ENCODE measurements at regions not wholly inside any gene's neighbourhood (a gene's known extent, or its start where the extent isn't known, plus 50 kb on each side); places are given as distances from the start of the nearest gene placed in this dataset.

GRCh38 chr13:105940882-105941281 is 594.6 kb downstream of the EFNB2 start:
- DNase-seq (ENCODE audit: low read depth), result no peak
- TF ChIP-seq, protein P1, sequence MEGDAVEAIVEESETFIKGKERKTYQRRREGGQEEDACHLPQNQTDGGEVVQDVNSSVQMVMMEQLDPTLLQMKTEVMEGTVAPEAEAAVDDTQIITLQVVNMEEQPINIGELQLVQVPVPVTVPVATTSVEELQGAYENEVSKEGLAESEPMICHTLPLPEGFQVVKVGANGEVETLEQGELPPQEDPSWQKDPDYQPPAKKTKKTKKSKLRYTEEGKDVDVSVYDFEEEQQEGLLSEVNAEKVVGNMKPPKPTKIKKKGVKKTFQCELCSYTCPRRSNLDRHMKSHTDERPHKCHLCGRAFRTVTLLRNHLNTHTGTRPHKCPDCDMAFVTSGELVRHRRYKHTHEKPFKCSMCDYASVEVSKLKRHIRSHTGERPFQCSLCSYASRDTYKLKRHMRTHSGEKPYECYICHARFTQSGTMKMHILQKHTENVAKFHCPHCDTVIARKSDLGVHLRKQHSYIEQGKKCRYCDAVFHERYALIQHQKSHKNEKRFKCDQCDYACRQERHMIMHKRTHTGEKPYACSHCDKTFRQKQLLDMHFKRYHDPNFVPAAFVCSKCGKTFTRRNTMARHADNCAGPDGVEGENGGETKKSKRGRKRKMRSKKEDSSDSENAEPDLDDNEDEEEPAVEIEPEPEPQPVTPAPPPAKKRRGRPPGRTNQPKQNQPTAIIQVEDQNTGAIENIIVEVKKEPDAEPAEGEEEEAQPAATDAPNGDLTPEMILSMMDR (IDR thresholded peaks at IDR 0.05; ENCODE audit: control insufficient read depth, extremely low read depth, insufficient read depth), result no peak
- H3K4me3 ChIP-seq (ENCODE audit: low read depth, low read length), result no peak overlapping the region

GRCh38 chr13:105937451-105937850 is 598.0 kb downstream of the EFNB2 start:
- H3K4me3 ChIP-seq (ENCODE audit: low read depth, low read length), result no peak overlapping the region
- TF ChIP-seq, protein P1 (IDR thresholded peaks at IDR 0.05; ENCODE audit: control insufficient read depth, extremely low read depth, insufficient read depth), result no peak
- DNase-seq (ENCODE audit: low read depth), result no peak

DNA sequence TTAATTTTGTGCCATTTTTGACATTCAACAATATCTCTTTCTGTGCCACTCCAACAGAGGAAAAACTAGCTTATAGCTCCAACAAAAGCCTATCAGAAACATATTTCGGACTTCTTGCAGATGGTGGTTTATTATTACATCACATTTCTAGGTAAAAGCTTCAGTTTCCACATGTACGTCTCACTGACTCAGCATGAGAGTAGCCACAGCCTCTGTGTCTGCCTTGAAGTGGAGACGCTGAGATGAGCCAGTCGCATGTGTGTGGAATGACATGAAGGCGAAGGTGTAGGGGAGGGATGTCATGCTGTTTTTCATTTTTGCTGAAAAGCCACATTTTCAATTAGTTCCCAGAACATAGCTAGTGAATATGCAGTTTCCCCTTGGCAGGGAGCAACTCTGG is 598.6 kb downstream of the EFNB2 start:
- TF ChIP-seq, protein P1 (IDR thresholded peaks at IDR 0.05; ENCODE audit: control insufficient read depth, extremely low read depth, insufficient read depth), result no peak
- H3K4me3 ChIP-seq (ENCODE audit: low read depth, low read length), result no peak overlapping the region
- no peak for DNase-seq (ENCODE audit: low read depth)

DNA sequence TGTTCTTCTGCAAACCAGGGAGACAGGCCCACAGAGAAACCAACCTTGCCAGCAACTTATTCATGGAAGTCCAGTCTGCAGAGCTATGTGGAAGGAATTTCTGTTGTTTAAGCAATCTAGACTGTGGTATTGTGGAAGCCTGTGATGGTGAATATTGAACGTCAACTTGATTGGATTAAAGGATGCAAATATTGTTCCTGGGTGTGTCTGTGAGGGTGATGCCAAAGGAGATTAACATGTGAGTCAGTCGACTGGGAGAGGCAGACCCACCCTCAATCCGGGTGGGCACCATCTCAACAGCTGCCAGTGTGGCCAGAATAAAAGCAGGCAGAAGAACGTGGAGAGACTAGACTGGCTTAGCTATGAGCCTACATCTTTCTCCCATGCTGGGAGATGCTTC is 606.0 kb downstream of the EFNB2 start:
- no peak for DNase-seq (ENCODE audit: low read depth)
- TF ChIP-seq, protein P1 (IDR thresholded peaks at IDR 0.05; ENCODE audit: control insufficient read depth, extremely low read depth, insufficient read depth), result no peak
- H3K4me3 ChIP-seq (ENCODE audit: low read depth, low read length), result no peak overlapping the region

GRCh38 chr13:105928901-105929300 is 606.6 kb downstream of the EFNB2 start:
- no peak overlapping the region for H3K4me3 ChIP-seq (ENCODE audit: low read depth, low read length)
- TF ChIP-seq, protein P1 (IDR thresholded peaks at IDR 0.05; ENCODE audit: control insufficient read depth, extremely low read depth, insufficient read depth), result no peak
- DNase-seq (ENCODE audit: low read depth), result no peak

DNA sequence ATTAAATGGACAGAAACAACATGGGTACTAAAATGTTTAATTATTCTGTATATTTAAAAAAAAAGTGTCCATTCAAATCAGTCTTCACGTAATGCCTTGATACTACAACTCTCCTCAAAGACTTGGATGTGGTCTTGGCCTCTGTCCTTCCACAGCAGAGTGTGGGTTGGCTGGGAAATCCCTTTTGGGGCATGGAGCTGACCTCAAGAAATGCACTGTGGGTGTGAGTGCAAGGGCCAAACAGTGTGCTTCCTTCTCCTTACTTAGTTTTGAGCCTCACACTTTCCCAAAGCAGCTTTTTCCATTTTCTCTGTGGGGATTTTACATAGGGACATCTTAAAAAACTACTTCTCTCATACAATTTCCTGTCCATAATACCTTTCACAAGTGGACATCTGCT is 607.4 kb downstream of the EFNB2 start:
- DNase-seq (ENCODE audit: low read depth), result no peak
- no peak overlapping the region for H3K4me3 ChIP-seq (ENCODE audit: low read depth, low read length)
- TF ChIP-seq, protein P1 (IDR thresholded peaks at IDR 0.05; ENCODE audit: control insufficient read depth, extremely low read depth, insufficient read depth), result no peak

DNA sequence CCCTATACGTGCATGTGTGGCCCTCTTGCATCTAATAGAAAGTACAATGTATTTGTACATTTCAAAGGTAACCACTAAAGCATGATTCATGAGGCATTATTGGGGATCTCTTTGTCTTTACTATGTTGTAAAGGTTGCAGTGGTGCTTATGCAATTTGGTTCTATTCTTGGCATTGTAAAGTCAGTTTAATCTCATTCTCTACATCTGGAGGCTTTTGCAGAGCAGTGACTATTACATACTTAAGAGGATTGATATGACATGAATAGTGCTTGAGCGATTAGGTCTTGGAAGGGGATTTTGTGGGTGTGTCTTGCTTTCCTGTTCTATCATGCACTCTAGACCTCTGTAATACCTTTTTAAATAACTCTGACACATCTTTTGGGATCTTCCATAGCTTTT is 610.0 kb downstream of the EFNB2 start:
- TF ChIP-seq, protein P1 (IDR thresholded peaks at IDR 0.05; ENCODE audit: control insufficient read depth, extremely low read depth, insufficient read depth), result no peak
- H3K4me3 ChIP-seq (ENCODE audit: low read depth, low read length), result no peak overlapping the region
- DNase-seq (ENCODE audit: low read depth), result no peak

Data from LNCaP clone FGC (cell line).